DMS114 treated with DMSO at 0.1 percent for 48 hours (cell line): ENCODE measurements at regions not wholly inside any gene's neighbourhood (a gene's known extent, or its start where the extent isn't known, plus 50 kb on each side); places are given as distances from the start of the nearest gene placed in this dataset.

Experiments
- DNase-seq: peaks from one replicate; lab custom pipeline; 2025; ENCODE audit not compliant: unreplicated experiment; lab: John Stamatoyannopoulos, UW

GRCh38 chr6:62480544-62480943, 194.5 kb upstream of the KHDRBS2 start:
- no peak for DNase-seq

GRCh38 chr6:62479697-62480220, 193.7 kb upstream of the KHDRBS2 start:
- no peak for DNase-seq

- no peak for DNase-seq
Measured at GRCh38 chr6:62474793-62475192, 188.8 kb upstream of the KHDRBS2 start.

- DNase-seq: no peak
Measured at GRCh38 chr6:62466607-62467006, 180.6 kb upstream of the KHDRBS2 start.

GRCh38 chr6:62465206-62465605, 179.2 kb upstream of the KHDRBS2 start:
- DNase-seq: no peak

- DNase-seq: no peak
Measured at GRCh38 chr6:62452586-62452985, 166.6 kb upstream of the KHDRBS2 start.

- no peak for DNase-seq
Measured at GRCh38 chr6:62446647-62447316, 160.8 kb upstream of the KHDRBS2 start.

GRCh38 chr6:62445521-62445920, 159.5 kb upstream of the KHDRBS2 start:
- DNase-seq: no peak

GRCh38 chr6:62441182-62441581, 155.2 kb upstream of the KHDRBS2 start:
- DNase-seq: no peak

GRCh38 chr6:62429781-62430180, 143.8 kb upstream of the KHDRBS2 start:
- no peak for DNase-seq

GRCh38 chr6:62400521-62401259, 114.7 kb upstream of the KHDRBS2 start:
- no peak for DNase-seq

- DNase-seq: no peak
Measured at GRCh38 chr6:62393608-62394007, 107.6 kb upstream of the KHDRBS2 start.

GRCh38 chr6:62392291-62392690, 106.3 kb upstream of the KHDRBS2 start:
- DNase-seq: no peak

GRCh38 chr6:62391358-62391757, 105.3 kb upstream of the KHDRBS2 start:
- no peak for DNase-seq

- no peak for DNase-seq
Measured at GRCh38 chr6:62390401-62390800, 104.4 kb upstream of the KHDRBS2 start.

GRCh38 chr6:62371453-62372210, 85.6 kb upstream of the KHDRBS2 start:
- no peak for DNase-seq

- DNase-seq: no peak
Measured at GRCh38 chr6:62367601-62368000, 81.6 kb upstream of the KHDRBS2 start.

- no peak for DNase-seq
Measured at GRCh38 chr6:62362097-62362496, 76.1 kb upstream of the KHDRBS2 start.

GRCh38 chr6:62357835-62358234, 71.8 kb upstream of the KHDRBS2 start:
- DNase-seq: no peak

GRCh38 chr6:62354261-62354660, 68.2 kb upstream of the KHDRBS2 start:
- no peak for DNase-seq

GRCh38 chr6:62345962-62346689, 60.1 kb upstream of the KHDRBS2 start:
- DNase-seq: no peak
